Testis (tissue), 2 donors: ENCODE measurements at regions not wholly inside any gene's neighbourhood (a gene's known extent, or its start where the extent isn't known, plus 50 kb on each side); places are given as distances from the start of the nearest gene placed in this dataset.

ENCODE experiments used
- CTCF ChIP-seq, 3 experiments: fragments of 450-650 bp in 2 of 3; fragments of 200-600 bp in 1 of 3; sonication (generic) in 1 of 3; IDR thresholded peaks; one replicate each; pipeline ENCODE4 v1.5.1; 2016 to 2019; ENCODE audit warnings: antibody characterized with exemption in 3 of 3, mild to moderate bottlenecking in 2 of 3, moderate library complexity in 1 of 3
- POLR2A ChIP-seq: fragments of 450-650 bp; IDR thresholded peaks from one replicate; pipeline ENCODE4 v1.6.1; 2017; ENCODE audit warnings: antibody characterized with exemption, mild to moderate bottlenecking, moderate library complexity

GRCh38 chr15:46685681-46686080 is 1031.6 kb upstream of the SEMA6D start:
- TF ChIP-seq CTCF (IDR thresholded peaks at IDR 0.05): no peak
- TF ChIP-seq POLR2A: no peak
